ENCODE measurements at regions not wholly inside any gene's neighbourhood (a gene's known extent, or its start where the extent isn't known, plus 50 kb on each side); places are given as distances from the start of the nearest gene placed in this dataset.

DNA sequence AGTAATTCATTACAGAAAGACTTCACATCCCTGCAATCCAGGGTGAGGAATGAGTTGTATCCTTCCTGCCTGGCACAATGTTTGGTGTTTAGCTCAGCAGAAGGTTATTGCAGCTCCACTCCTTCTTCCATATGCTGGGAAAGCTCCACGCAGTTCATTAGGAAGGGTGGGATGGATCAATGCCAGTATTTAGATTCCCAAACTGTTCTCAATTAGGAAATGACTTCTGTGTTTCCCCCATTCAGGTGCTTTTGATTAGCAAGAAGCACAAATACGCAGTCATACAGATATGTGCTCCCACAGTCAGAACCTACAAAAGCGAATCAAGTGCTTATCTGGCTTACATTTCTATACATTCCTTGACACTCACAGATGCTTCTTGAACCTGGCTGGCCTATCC lies 340.6 kb downstream of the NYAP2 start:
- no peak overlapping the region for H3K4me3 ChIP-seq
- no peaks in the 10 kb centered on the region for H3K36me3 ChIP-seq
- H3K9me3 ChIP-seq (ENCODE audit: low read depth): no peaks in the 10 kb centered on the region
- no peak for DNase-seq (ENCODE audit: low read depth in 1 of 2, low spot score in 1 of 2)
- H3K27ac ChIP-seq: no peak overlapping the region
- H3K4me1 ChIP-seq (ENCODE audit: low read depth): no peaks in the 10 kb centered on the region
- TF ChIP-seq, protein P1, sequence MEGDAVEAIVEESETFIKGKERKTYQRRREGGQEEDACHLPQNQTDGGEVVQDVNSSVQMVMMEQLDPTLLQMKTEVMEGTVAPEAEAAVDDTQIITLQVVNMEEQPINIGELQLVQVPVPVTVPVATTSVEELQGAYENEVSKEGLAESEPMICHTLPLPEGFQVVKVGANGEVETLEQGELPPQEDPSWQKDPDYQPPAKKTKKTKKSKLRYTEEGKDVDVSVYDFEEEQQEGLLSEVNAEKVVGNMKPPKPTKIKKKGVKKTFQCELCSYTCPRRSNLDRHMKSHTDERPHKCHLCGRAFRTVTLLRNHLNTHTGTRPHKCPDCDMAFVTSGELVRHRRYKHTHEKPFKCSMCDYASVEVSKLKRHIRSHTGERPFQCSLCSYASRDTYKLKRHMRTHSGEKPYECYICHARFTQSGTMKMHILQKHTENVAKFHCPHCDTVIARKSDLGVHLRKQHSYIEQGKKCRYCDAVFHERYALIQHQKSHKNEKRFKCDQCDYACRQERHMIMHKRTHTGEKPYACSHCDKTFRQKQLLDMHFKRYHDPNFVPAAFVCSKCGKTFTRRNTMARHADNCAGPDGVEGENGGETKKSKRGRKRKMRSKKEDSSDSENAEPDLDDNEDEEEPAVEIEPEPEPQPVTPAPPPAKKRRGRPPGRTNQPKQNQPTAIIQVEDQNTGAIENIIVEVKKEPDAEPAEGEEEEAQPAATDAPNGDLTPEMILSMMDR (IDR thresholded peaks at IDR 0.05; ENCODE audit: low read depth, low read length): no peak
- H3K27me3 ChIP-seq: no peaks in the 10 kb centered on the region

DNA sequence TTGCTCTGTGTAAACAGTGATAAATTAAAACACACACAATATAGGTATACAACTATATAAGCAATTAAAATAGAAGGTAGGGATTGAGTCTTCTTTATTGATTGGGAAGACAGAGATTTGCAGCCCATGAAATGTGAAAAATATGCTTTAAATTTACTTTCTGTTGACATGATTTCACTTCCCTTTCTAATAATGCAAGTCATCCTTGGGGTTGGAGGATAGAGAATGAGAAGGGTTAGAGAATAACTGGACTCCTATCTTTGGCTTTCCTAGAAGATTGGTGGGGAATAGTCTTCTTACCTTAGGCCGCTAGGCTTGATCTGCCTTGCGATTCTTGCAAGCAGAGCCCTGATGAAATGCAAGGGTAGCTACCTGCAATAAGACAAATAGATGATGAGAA lies 339.8 kb downstream of the NYAP2 start:
- Histone ChIP-seq H3K27ac (no peak overlapping the region), H3K9me3 (ENCODE audit: low read depth) (no peaks in the 10 kb centered on the region), H3K36me3 (no peaks in the 10 kb centered on the region), H3K27me3 (no peaks in the 10 kb centered on the region), H3K4me1 (ENCODE audit: low read depth) (no peaks in the 10 kb centered on the region), H3K4me3 (no peak overlapping the region)
- TF ChIP-seq, protein P1 (IDR thresholded peaks at IDR 0.05; ENCODE audit: low read depth, low read length): no peak
- no peak for DNase-seq (ENCODE audit: low read depth in 1 of 2, low spot score in 1 of 2)

DNA sequence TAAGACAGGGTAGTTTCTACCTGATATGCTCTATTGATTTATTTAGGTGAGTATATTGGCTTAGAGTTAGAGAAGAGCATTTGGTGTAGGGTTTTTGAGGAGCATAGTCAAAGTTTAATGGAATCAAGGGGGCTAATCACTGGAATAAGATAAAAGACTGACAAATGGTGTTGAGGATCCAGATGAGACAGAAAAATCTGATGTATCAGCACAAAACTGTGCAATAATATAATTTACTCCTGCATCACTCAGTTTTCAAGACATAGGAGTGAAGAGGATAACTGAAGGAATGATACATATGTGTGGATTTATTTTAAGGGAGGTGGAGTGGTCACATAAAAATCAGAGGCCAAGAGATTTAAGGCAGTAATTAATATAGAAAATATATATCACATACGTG lies 339.2 kb downstream of the NYAP2 start:
- Histone ChIP-seq H3K27ac (no peak overlapping the region), H3K4me3 (no peak overlapping the region), H3K27me3 (no peaks in the 10 kb centered on the region), H3K36me3 (no peaks in the 10 kb centered on the region), H3K9me3 (ENCODE audit: low read depth) (no peaks in the 10 kb centered on the region), H3K4me1 (ENCODE audit: low read depth) (no peaks in the 10 kb centered on the region)
- TF ChIP-seq, protein P1 (IDR thresholded peaks at IDR 0.05; ENCODE audit: low read depth, low read length): no peak
- DNase-seq (ENCODE audit: low read depth in 1 of 2, low spot score in 1 of 2): no peak

DNA sequence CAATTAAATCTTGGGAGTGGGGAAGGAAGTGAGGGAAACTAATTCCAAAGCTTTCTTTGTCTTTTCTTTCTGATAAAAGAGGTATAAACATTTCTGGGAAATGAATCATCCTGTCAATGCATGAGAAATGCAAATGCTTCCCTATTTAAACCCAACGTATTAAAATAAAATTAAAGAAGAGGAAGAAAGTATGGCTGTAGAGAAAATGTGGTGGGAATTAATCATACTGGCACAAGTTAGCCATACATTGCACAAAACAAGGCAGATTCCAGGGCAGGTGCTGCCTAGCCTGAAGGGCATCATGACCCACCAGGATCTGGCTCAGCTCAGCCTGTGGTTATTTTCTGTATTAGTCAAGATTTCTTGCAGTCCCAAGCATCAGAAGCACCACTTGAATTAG lies 338.0 kb downstream of the NYAP2 start:
- DNase-seq (ENCODE audit: low read depth in 1 of 2, low spot score in 1 of 2): peak in 1 of 2 donors; percentile 40
- H3K27me3 ChIP-seq: no peaks in the 10 kb centered on the region
- H3K4me3 ChIP-seq: no peak overlapping the region
- H3K36me3 ChIP-seq: no peaks in the 10 kb centered on the region
- no peaks in the 10 kb centered on the region for H3K4me1 ChIP-seq (ENCODE audit: low read depth)
- no peaks in the 10 kb centered on the region for H3K9me3 ChIP-seq (ENCODE audit: low read depth)
- TF ChIP-seq, protein P1 (IDR thresholded peaks at IDR 0.05; ENCODE audit: low read depth, low read length): no peak
- H3K27ac ChIP-seq: no peak overlapping the region

DNA sequence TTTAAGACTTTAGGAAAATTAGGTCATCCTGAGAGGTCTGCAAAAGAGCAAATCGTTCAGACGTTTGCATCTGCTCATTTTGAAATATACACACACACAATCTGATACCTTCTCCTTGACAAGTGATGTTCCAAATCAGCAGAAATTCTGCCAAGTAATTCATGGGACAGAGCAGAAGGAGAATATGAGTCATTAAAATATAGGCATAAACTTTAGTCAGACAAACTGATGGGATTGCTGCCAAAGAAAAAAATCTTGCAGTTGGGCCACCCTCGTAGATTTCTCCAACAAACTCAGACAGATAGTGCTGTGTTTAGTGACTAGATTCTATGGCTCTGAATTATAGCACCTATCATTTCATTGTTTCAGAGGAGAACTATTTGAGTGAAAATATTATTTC lies 336.3 kb downstream of the NYAP2 start:
- TF ChIP-seq, protein P1 (IDR thresholded peaks at IDR 0.05; ENCODE audit: low read depth, low read length): no peak
- Histone ChIP-seq H3K9me3 (ENCODE audit: low read depth) (no peaks in the 10 kb centered on the region), H3K4me1 (ENCODE audit: low read depth) (no peaks in the 10 kb centered on the region), H3K4me3 (no peak overlapping the region), H3K27ac (no peak overlapping the region), H3K27me3 (no peaks in the 10 kb centered on the region), H3K36me3 (no peaks in the 10 kb centered on the region)
- DNase-seq (ENCODE audit: low read depth in 1 of 2, low spot score in 1 of 2): peak in 1 of 2 donors; percentile 89

DNA sequence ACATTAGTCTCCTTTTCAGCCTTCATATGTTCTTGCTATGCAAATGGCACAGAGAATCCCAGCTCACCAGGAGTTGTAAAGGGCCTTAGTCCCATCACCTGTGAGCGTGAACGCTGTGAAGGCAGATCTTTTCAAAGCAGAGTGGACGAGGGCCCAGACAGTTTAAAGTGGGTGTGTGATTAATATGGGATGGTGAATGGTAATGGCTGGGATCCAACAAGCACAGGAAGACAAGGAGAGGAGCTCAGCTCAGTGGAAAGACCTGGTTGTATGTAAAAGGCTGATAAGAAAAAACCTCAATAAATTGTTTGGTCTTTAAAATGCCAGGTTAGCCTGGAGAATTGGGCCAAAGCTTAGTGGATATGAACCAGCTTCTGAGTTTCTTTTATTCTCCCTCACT lies 326.2 kb downstream of the NYAP2 start:
- Histone ChIP-seq H3K9me3 (ENCODE audit: low read depth) (no peaks in the 10 kb centered on the region), H3K27ac (no peak overlapping the region), H3K36me3 (no peaks in the 10 kb centered on the region), H3K4me3 (no peak overlapping the region), H3K4me1 (ENCODE audit: low read depth) (no peaks in the 10 kb centered on the region), H3K27me3 (no peaks in the 10 kb centered on the region)
- TF ChIP-seq, protein P1 (IDR thresholded peaks at IDR 0.05; ENCODE audit: low read depth, low read length): no peak
- DNase-seq (ENCODE audit: low read depth in 1 of 2, low spot score in 1 of 2): peak in 1 of 2 donors; percentile 75

Data from cardiac muscle cell (in vitro differentiated cells and primary cell).